GM23248 (cell line): ENCODE measurements at regions not wholly inside any gene's neighbourhood (a gene's known extent, or its start where the extent isn't known, plus 50 kb on each side); places are given as distances from the start of the nearest gene placed in this dataset.

Experiments used
- DNase-seq: peaks from one replicate; pipeline ENCODE4 v3.0.0-alpha.2; 2015
- H2AFZ ChIP-seq: fragments of 200-600 bp; sonication (generic); 2 replicates; pipeline ENCODE4 v1.6.1; 2016; ENCODE audit warnings: antibody characterized with exemption
- H3F3A ChIP-seq: fragments of 200-600 bp; sonication (generic); 2 replicates; pipeline ENCODE4 v1.6.1; 2016; ENCODE audit warnings: mild to moderate bottlenecking, antibody characterized with exemption, mixed run types; ENCODE audit not compliant: insufficient read depth
- H3K27ac ChIP-seq: fragments of 200-600 bp; sonication (generic); 2 replicates; pipeline ENCODE4 v1.5.1; 2016; ENCODE audit warnings: mild to moderate bottlenecking
- H3K27me3 ChIP-seq: fragments of 200-600 bp; sonication (generic); replicated peaks from 2 replicates; pipeline ENCODE4 v1.6.1; 2016; ENCODE audit warnings: mild to moderate bottlenecking; ENCODE audit not compliant: insufficient read depth
- H3K36me3 ChIP-seq: fragments of 200-600 bp; sonication (generic); 2 replicates; pipeline ENCODE4 v1.6.1; 2016; ENCODE audit warnings: low read depth, mild to moderate bottlenecking
- H3K4me1 ChIP-seq: fragments of 200-600 bp; sonication (generic); 2 replicates; pipeline ENCODE4 v1.6.1; 2016; ENCODE audit warnings: mild to moderate bottlenecking; ENCODE audit not compliant: insufficient read depth
- H3K4me2 ChIP-seq: fragments of 200-600 bp; sonication (generic); one replicate; pipeline ENCODE4 v1.6.1; 2016; ENCODE audit warnings: mild to moderate bottlenecking; ENCODE audit not compliant: unreplicated experiment
- H3K4me3 ChIP-seq: fragments of 200-600 bp; sonication (generic); 2 replicates; pipeline ENCODE4 v1.5.1; 2016; ENCODE audit warnings: mild to moderate bottlenecking
- H3K79me2 ChIP-seq: fragments of 200-600 bp; sonication (generic); 2 replicates; pipeline ENCODE4 v1.6.1; 2016; ENCODE audit warnings: mild to moderate bottlenecking; ENCODE audit not compliant: insufficient read depth
- H3K9ac ChIP-seq: fragments of 200-600 bp; sonication (generic); 2 replicates; pipeline ENCODE4 v1.6.1; 2016; ENCODE audit warnings: mild to moderate bottlenecking
- H3K9me2 ChIP-seq: fragments of 200-600 bp; sonication (generic); 2 replicates; pipeline ENCODE4 v1.6.1; 2016; ENCODE audit warnings: mixed run types, mild to moderate bottlenecking, moderate library complexity; ENCODE audit not compliant: insufficient read depth
- H3K9me3 ChIP-seq: fragments of 200-600 bp; sonication (generic); one replicate; pipeline ENCODE4 v1.6.1; 2017; ENCODE audit warnings: low read depth
- H4K20me1 ChIP-seq: fragments of 200-600 bp; sonication (generic); 2 replicates; pipeline ENCODE4 v1.6.0; 2016; ENCODE audit not compliant: insufficient read depth
- EZH2 ChIP-seq: fragments of 200-600 bp; sonication (generic); IDR thresholded peaks from 2 replicates; pipeline ENCODE4 v1.6.1; 2018; ENCODE audit warnings: antibody characterized with exemption, mild to moderate bottlenecking; ENCODE audit not compliant: insufficient read depth, poor library complexity, severe bottlenecking
- EZH2phosphoT487 ChIP-seq: fragments of 200-600 bp; sonication (generic); IDR thresholded peaks from 2 replicates; pipeline ENCODE4 v1.6.1; 2018; ENCODE audit warnings: antibody characterized with exemption, moderate library complexity, mild to moderate bottlenecking, low read depth; ENCODE audit not compliant: insufficient read depth
- WGBS, 2 experiments: methylation state at CpG; one replicate each; pipeline ENCODE4 v1.1.6; 2015 to 2017; ENCODE audit warnings: low lambda C conversion rate in 2 of 2, low coverage in 1 of 2; ENCODE audit errors: missing lambda C conversion rate in 2 of 2; 5-methylcytosine and 5-hydroxymethylcytosine counted together
- in situ Hi-C: fragments of 300-500 bp; cut with MboI; formaldehyde crosslinking; loops from 2 replicates; pipeline ENCODE4 v1.15.0; 2020

- Histone ChIP-seq H3K27ac (no peak overlapping the region), H3K9ac (no peak overlapping the region), H3F3A (no peaks in the 10 kb centered on the region), H3K36me3 (no peaks in the 10 kb centered on the region), H3K4me3 (no peak overlapping the region), H3K4me2 (no peak overlapping the region), H2AFZ (no peak overlapping the region), H3K9me3 (no peaks in the 10 kb centered on the region), H3K4me1 (no peaks in the 10 kb centered on the region), H4K20me1 (no peaks in the 10 kb centered on the region), H3K79me2 (no peaks in the 10 kb centered on the region), H3K27me3 (peaks cover 9% of the 10 kb centered on the region; the same call in 1 of the 2 replicates), H3K9me2 (no peaks in the 10 kb centered on the region)
- DNase-seq = no peak
- 26 to 46% methylated on average over 4 of the region's 4 CpGs for WGBS, 2 experiments
- in situ Hi-C loops = no loop called here
- no peak for TF ChIP-seq EZH2phosphoT487
- TF ChIP-seq EZH2 = no peak
Observed at GRCh38 chr19:30978639-30979038, 370.6 kb downstream of the TSHZ3 start.

DNA sequence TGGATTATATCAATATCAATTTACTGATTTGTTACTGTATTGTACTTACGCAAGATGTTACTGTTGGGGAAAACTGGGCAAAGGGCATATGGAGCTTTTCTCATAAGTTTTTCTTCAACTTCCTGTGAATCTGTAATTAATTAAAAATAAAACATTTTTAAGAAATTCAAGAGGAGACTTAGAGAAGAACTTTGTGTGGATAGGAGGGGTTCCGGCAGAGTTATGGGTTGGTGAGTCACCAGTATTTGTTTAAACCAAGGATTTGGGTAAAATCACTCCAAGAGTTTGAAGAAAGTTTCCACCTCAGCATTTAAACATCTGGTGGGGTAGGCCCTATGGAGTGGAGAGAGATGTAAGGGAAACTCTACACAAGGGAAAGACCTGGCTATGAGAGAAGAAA, 379.6 kb downstream of the TSHZ3 start:
- Histone ChIP-seq H4K20me1 (no peaks in the 10 kb centered on the region), H2AFZ (no peak overlapping the region), H3K9me2 (no peaks in the 10 kb centered on the region), H3K4me3 (no peak overlapping the region), H3K36me3 (no peaks in the 10 kb centered on the region), H3K4me2 (no peak overlapping the region), H3K27me3 (no peaks in the 10 kb centered on the region; the same call in 1 of the 2 replicates), H3K79me2 (no peaks in the 10 kb centered on the region), H3K9ac (no peak overlapping the region), H3K9me3 (no peaks in the 10 kb centered on the region), H3K4me1 (no peaks in the 10 kb centered on the region), H3F3A (no peaks in the 10 kb centered on the region), H3K27ac (no peak overlapping the region)
- in situ Hi-C loops = no loop called here
- DNase-seq = peak; percentile 2
- TF ChIP-seq EZH2phosphoT487 = no peak
- no peak for TF ChIP-seq EZH2
- WGBS, 2 experiments = 11 to 14% methylated on average over 2 of the region's 2 CpGs

GRCh38 chr19:30968841-30969399, 380.3 kb downstream of the TSHZ3 start:
- in situ Hi-C loops = no loop called here
- no peaks in the 10 kb centered on the region for H3K79me2 ChIP-seq
- H4K20me1 ChIP-seq = no peaks in the 10 kb centered on the region
- no peaks in the 10 kb centered on the region for H3K9me3 ChIP-seq
- no peaks in the 10 kb centered on the region; the same call in 1 of the 2 replicates for H3K27me3 ChIP-seq
- WGBS, 2 experiments = 75 to 78% methylated on average over 5 of the region's 5 CpGs
- TF ChIP-seq EZH2phosphoT487 (no peak), EZH2 (no peak)
- H3K36me3 ChIP-seq = no peaks in the 10 kb centered on the region
- no peak overlapping the region for H3K4me2 ChIP-seq
- no peak overlapping the region for H3K4me3 ChIP-seq
- no peak overlapping the region for H3K27ac ChIP-seq
- no peak overlapping the region for H3K9ac ChIP-seq
- H3K9me2 ChIP-seq = no peaks in the 10 kb centered on the region
- no peaks in the 10 kb centered on the region for H3F3A ChIP-seq
- H3K4me1 ChIP-seq = no peaks in the 10 kb centered on the region
- H2AFZ ChIP-seq = no peak overlapping the region
- DNase-seq = no peak

DNA sequence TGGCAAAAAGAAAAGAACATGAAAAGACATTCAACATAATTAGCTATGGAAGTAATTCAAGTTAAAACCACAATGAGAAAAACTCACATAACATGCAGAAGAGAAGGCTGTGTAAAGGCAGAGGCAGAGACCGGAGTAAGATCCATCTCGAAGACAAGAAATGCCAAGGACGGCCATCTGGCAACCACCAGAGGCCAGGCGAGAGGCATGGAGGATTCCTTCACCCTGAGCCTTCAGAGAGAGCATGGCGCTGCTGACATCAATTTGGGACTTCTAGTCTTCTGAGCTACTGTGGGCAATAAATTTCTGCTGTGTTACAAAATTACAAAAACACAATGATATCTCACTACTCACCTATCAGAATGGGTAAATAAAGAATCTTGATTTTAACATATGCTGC, 381.0 kb downstream of the TSHZ3 start:
- no peak overlapping the region for H3K9ac ChIP-seq
- no peaks in the 10 kb centered on the region for H3K4me1 ChIP-seq
- no peaks in the 10 kb centered on the region for H3K27me3 ChIP-seq
- no peaks in the 10 kb centered on the region for H3K9me2 ChIP-seq
- no peaks in the 10 kb centered on the region for H3K36me3 ChIP-seq
- no peaks in the 10 kb centered on the region for H3F3A ChIP-seq
- H3K9me3 ChIP-seq = no peaks in the 10 kb centered on the region
- in situ Hi-C loops = no loop called here
- TF ChIP-seq EZH2 (no peak), EZH2phosphoT487 (no peak)
- WGBS, 2 experiments = 62 to 67% methylated on average over 5 of the region's 5 CpGs
- DNase-seq = peak; percentile 32
- H3K27ac ChIP-seq = no peak overlapping the region
- H3K4me3 ChIP-seq = no peak overlapping the region
- no peaks in the 10 kb centered on the region for H3K79me2 ChIP-seq
- H3K4me2 ChIP-seq = no peak overlapping the region
- H2AFZ ChIP-seq = no peak overlapping the region
- H4K20me1 ChIP-seq = no peaks in the 10 kb centered on the region

DNA sequence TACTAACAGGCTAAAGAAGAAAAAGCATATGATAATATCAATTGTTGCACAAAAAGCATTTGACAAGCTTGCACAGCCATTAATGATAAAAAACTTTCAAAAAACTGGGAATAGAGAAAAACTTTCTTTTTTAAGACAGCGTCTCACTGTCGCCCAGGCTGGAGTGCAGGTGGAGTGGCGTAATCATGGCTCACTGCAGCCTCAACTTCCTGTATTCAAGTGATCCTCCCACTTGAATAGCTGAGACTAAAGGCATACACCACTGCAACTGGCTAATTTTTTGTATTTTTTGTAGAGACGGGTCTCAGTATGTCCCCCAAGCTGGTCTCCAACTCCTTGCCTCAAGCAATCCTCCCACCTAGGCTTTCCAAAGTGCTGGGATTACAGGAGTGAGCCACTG, 382.8 kb downstream of the TSHZ3 start:
- Histone ChIP-seq H3K36me3 (no peaks in the 10 kb centered on the region), H3K79me2 (no peaks in the 10 kb centered on the region), H3K9me3 (no peaks in the 10 kb centered on the region), H3K4me1 (no peaks in the 10 kb centered on the region), H3K27ac (no peak overlapping the region), H3K9me2 (no peaks in the 10 kb centered on the region), H4K20me1 (no peaks in the 10 kb centered on the region), H2AFZ (no peak overlapping the region), H3K4me3 (no peak overlapping the region), H3K9ac (no peak overlapping the region), H3K27me3 (no peaks in the 10 kb centered on the region), H3F3A (no peaks in the 10 kb centered on the region), H3K4me2 (no peak overlapping the region)
- TF ChIP-seq EZH2 (no peak), EZH2phosphoT487 (no peak)
- in situ Hi-C loops = no loop called here
- WGBS, 2 experiments = 74 to 79% methylated on average over 4 of the region's 4 CpGs
- DNase-seq = no peak
